ENCODE measurements at regions not wholly inside any gene's neighbourhood (a gene's known extent, or its start where the extent isn't known, plus 50 kb on each side); places are given as distances from the start of the nearest gene placed in this dataset.

- no peak for DNase-seq (ENCODE audit: low read depth)
Measured at GRCh38 chr19:29372461-29372860, 153.3 kb upstream of the VSTM2B start.

- DNase-seq (ENCODE audit: low read depth), result no peak
Measured at GRCh38 chr19:29372921-29373797, 152.6 kb upstream of the VSTM2B start.

- DNase-seq (ENCODE audit: low read depth), result no peak
Measured at GRCh38 chr19:29375429-29376119, 150.2 kb upstream of the VSTM2B start.

GRCh38 chr19:29376855-29377354, 148.9 kb upstream of the VSTM2B start:
- no peak for DNase-seq (ENCODE audit: low read depth)

GRCh38 chr19:29378126-29378525, 147.7 kb upstream of the VSTM2B start:
- no peak for DNase-seq (ENCODE audit: low read depth)

GRCh38 chr19:29378543-29379080, 147.2 kb upstream of the VSTM2B start:
- no peak for DNase-seq (ENCODE audit: low read depth)

GRCh38 chr19:29379257-29380021, 146.4 kb upstream of the VSTM2B start:
- DNase-seq (ENCODE audit: low read depth), result no peak

- DNase-seq (ENCODE audit: low read depth), result no peak
Measured at GRCh38 chr19:29380581-29380980, 145.2 kb upstream of the VSTM2B start.

GRCh38 chr19:29381353-29382203, 144.2 kb upstream of the VSTM2B start:
- DNase-seq (ENCODE audit: low read depth), result no peak

- DNase-seq (ENCODE audit: low read depth), result no peak
Measured at GRCh38 chr19:29383696-29384095, 142.1 kb upstream of the VSTM2B start.

- no peak for DNase-seq (ENCODE audit: low read depth)
Measured at GRCh38 chr19:29384656-29385055, 141.1 kb upstream of the VSTM2B start.

GRCh38 chr19:29385191-29385795, 140.5 kb upstream of the VSTM2B start:
- DNase-seq (ENCODE audit: low read depth), result no peak

- no peak for DNase-seq (ENCODE audit: low read depth)
Measured at GRCh38 chr19:29386970-29387369, 138.8 kb upstream of the VSTM2B start.

- DNase-seq (ENCODE audit: low read depth), result no peak
Measured at GRCh38 chr19:29387586-29387985, 138.2 kb upstream of the VSTM2B start.

GRCh38 chr19:29389495-29389894, 136.3 kb upstream of the VSTM2B start:
- DNase-seq (ENCODE audit: low read depth), result no peak

- DNase-seq (ENCODE audit: low read depth), result no peak
Measured at GRCh38 chr19:29390742-29391141, 135.1 kb upstream of the VSTM2B start.

- DNase-seq (ENCODE audit: low read depth), result no peak
Measured at GRCh38 chr19:29393915-29394460, 131.8 kb upstream of the VSTM2B start.

GRCh38 chr19:29395111-29395733, 130.6 kb upstream of the VSTM2B start:
- no peak for DNase-seq (ENCODE audit: low read depth)

GRCh38 chr19:29395734-29396414, 129.9 kb upstream of the VSTM2B start:
- no peak for DNase-seq (ENCODE audit: low read depth)

Data from stimulated activated CD8-positive, alpha-beta memory T cell treated with anti-CD3 and anti-CD28 coated beads, Interleukin-12 subunit alpha, Interleukin-12 subunit beta, amount 100 ng/mL, for 1 hour (primary cell).